ENCODE measurements at regions not wholly inside any gene's neighbourhood (a gene's known extent, or its start where the extent isn't known, plus 50 kb on each side); places are given as distances from the start of the nearest gene placed in this dataset.

DNA sequence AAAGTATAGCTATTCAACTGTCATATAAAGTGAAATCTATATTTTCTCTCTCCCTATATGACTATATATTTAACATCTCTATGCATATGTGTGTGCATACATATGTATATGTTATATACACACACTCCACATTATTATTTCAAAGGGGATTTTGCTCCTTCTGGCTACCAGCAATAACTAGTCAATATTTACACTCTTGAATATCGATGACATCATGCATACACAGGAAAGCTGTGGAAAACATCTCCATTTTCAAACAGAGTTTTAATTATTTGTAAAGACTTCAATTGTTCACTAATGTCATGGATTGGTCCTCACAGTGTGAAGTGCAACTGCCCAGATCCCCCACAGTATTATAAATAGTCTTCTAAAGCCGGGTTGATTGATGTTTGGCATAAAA, 195.9 kb upstream of the TCF4 start:
- H3K27ac ChIP-seq = no peak overlapping the region
- H3K9ac ChIP-seq = no peak overlapping the region
- no peak overlapping the region for H2AFZ ChIP-seq (replicated peaks)
- H3K9me3 Mint-ChIP-seq = no peaks in the 10 kb centered on the region
- no peak overlapping the region for H3K4me3 ChIP-seq
- H3F3A ChIP-seq (ENCODE audit: low read depth) = peaks cover 35% of the 10 kb centered on the region
- peaks cover 29% of the 10 kb centered on the region for H3K4me1 ChIP-seq
- H3K4me3 Mint-ChIP-seq = no peak overlapping the region
- H3K4me2 ChIP-seq = no peak overlapping the region
- H3K79me2 ChIP-seq (ENCODE audit: low read depth) = no peaks in the 10 kb centered on the region
- no peak overlapping the region for H3K27ac Mint-ChIP-seq
- peaks cover 30% of the 10 kb centered on the region for H3K4me1 Mint-ChIP-seq
- no peaks in the 10 kb centered on the region for H3K27me3 ChIP-seq
- TF ChIP-seq, protein P1, sequence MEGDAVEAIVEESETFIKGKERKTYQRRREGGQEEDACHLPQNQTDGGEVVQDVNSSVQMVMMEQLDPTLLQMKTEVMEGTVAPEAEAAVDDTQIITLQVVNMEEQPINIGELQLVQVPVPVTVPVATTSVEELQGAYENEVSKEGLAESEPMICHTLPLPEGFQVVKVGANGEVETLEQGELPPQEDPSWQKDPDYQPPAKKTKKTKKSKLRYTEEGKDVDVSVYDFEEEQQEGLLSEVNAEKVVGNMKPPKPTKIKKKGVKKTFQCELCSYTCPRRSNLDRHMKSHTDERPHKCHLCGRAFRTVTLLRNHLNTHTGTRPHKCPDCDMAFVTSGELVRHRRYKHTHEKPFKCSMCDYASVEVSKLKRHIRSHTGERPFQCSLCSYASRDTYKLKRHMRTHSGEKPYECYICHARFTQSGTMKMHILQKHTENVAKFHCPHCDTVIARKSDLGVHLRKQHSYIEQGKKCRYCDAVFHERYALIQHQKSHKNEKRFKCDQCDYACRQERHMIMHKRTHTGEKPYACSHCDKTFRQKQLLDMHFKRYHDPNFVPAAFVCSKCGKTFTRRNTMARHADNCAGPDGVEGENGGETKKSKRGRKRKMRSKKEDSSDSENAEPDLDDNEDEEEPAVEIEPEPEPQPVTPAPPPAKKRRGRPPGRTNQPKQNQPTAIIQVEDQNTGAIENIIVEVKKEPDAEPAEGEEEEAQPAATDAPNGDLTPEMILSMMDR (IDR thresholded peaks at IDR 0.05) = no peak
- TF ChIP-seq EZH2 (IDR thresholded peaks at IDR 0.05) (no peak), EZH2phosphoT487 (IDR thresholded peaks at IDR 0.05) (no peak)
- no peaks in the 10 kb centered on the region for H4K20me1 ChIP-seq (ENCODE audit: low read depth)
- no peaks in the 10 kb centered on the region for H3K36me3 Mint-ChIP-seq
- H3K36me3 ChIP-seq = no peaks in the 10 kb centered on the region
- no peak for DNase-seq (ENCODE audit: low spot score)
- no peaks in the 10 kb centered on the region for H3K9me3 ChIP-seq (ENCODE audit: low read depth)
- peaks cover 15% of the 10 kb centered on the region for H3K27me3 Mint-ChIP-seq (ENCODE audit: insufficient read depth, low read depth)

DNA sequence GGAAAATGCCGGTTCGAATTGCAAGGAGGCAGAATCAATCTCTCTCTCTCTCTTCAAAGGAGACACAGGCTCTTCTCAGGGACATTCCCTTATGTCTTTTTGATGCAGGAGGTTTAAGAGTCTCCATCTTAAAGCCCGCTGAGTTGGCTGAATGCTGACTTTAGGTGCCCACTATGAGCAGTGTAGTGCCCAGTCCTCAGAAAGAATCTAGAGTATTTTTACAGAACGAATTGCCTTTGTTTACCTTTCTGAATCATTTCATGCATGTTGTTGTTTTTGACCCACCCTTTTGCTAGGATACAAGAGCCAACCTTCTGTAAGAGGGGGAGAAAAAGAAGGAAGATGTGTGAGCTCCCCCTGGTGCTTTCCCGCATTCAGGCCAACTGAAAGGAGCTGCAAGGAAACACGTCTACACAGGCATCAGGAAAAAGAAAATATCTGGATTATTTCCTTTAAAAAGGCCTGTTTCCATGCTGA, 193.5 kb upstream of the TCF4 start:
- Histone ChIP-seq H3K9me3 (ENCODE audit: low read depth) (no peaks in the 10 kb centered on the region), H3K36me3 (no peaks in the 10 kb centered on the region), H4K20me1 (ENCODE audit: low read depth) (no peaks in the 10 kb centered on the region), H3K4me3 (no peak overlapping the region), H2AFZ (replicated peaks) (peak overlapping the region; percentile 52), H3K27ac (peak overlapping the region; percentile 47), H3K4me1 (peaks cover 44% of the 10 kb centered on the region), H3F3A (ENCODE audit: low read depth) (peaks cover 52% of the 10 kb centered on the region), H3K9ac (no peak overlapping the region), H3K4me2 (peak overlapping the region; percentile 83), H3K79me2 (ENCODE audit: low read depth) (no peaks in the 10 kb centered on the region), H3K27me3 (no peaks in the 10 kb centered on the region)
- H3K9me3 Mint-ChIP-seq = no peaks in the 10 kb centered on the region
- peak; percentile 72 for DNase-seq (ENCODE audit: low spot score)
- H3K27ac Mint-ChIP-seq = no peak overlapping the region
- H3K36me3 Mint-ChIP-seq = no peaks in the 10 kb centered on the region
- H3K27me3 Mint-ChIP-seq (ENCODE audit: insufficient read depth, low read depth) = peaks cover 23% of the 10 kb centered on the region
- peaks cover 36% of the 10 kb centered on the region for H3K4me1 Mint-ChIP-seq
- TF ChIP-seq, protein P1 (IDR thresholded peaks at IDR 0.05) = peak; percentile 80
- no peak for TF ChIP-seq EZH2 (IDR thresholded peaks at IDR 0.05)
- no peak for TF ChIP-seq EZH2phosphoT487 (IDR thresholded peaks at IDR 0.05)
- H3K4me3 Mint-ChIP-seq = peak overlapping the region; percentile 80

DNA sequence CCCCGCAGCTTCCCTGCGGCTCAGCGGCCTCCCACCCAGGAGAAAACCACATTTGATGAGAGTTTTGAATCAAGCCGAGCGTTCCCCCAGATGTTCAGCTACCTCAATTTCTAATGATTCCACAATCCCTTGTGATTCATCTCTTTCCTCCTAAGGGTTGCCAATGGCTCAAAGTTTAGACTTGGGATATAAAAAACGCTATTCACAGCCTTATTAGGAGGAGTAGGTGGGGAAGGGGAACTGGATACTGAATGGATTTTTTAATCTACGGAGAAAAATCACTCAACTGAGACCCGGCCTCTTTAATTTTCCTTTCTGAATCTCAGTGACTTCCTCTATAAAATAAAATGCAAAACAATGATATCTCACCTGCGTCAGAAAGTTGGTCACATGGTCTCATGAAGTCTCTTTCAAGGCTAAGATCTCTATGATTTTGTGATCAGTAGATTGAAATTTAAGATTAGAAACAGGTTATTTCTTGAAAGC, 192.6 kb upstream of the TCF4 start:
- Mint-ChIP-seq H3K36me3 (no peaks in the 10 kb centered on the region), H3K9me3 (no peaks in the 10 kb centered on the region), H3K27ac (no peak overlapping the region), H3K4me1 (peaks cover 36% of the 10 kb centered on the region), H3K4me3 (peak overlapping the region; percentile 80), H3K27me3 (ENCODE audit: insufficient read depth, low read depth) (peaks cover 23% of the 10 kb centered on the region)
- Histone ChIP-seq H3K9ac (no peak overlapping the region), H3K4me1 (peaks cover 53% of the 10 kb centered on the region), H3F3A (ENCODE audit: low read depth) (peaks cover 54% of the 10 kb centered on the region), H3K4me2 (peak overlapping the region; percentile 83), H3K27me3 (no peaks in the 10 kb centered on the region), H2AFZ (replicated peaks) (peak overlapping the region; percentile 27), H4K20me1 (ENCODE audit: low read depth) (no peaks in the 10 kb centered on the region), H3K4me3 (peak overlapping the region; percentile 49), H3K79me2 (ENCODE audit: low read depth) (no peaks in the 10 kb centered on the region), H3K27ac (no peak overlapping the region), H3K36me3 (no peaks in the 10 kb centered on the region), H3K9me3 (ENCODE audit: low read depth) (no peaks in the 10 kb centered on the region)
- TF ChIP-seq, protein P1 (IDR thresholded peaks at IDR 0.05) = no peak
- DNase-seq (ENCODE audit: low spot score) = no peak
